HL-60 (cell line): ENCODE measurements at regions not wholly inside any gene's neighbourhood (a gene's known extent, or its start where the extent isn't known, plus 50 kb on each side); places are given as distances from the start of the nearest gene placed in this dataset.

Experiments
- DNase-seq, 2 experiments: peaks; one replicate each; pipeline ENCODE4 v3.0.0-alpha.2; 2010 to 2020; ENCODE audit warnings: low read depth in 1 of 2, low spot score in 1 of 2
- H3K27ac ChIP-seq: fragments of 250-450 bp; sonication (Bioruptor Pico); replicated peaks from 2 replicates; pipeline ENCODE4 v1.5.1; 2020; ENCODE audit warnings: mild to moderate bottlenecking, moderate library complexity
- H3K27me3 ChIP-seq: fragments of 250-450 bp; sonication (Bioruptor Pico); 2 replicates; pipeline ENCODE4 v1.5.1; 2021; ENCODE audit warnings: mild to moderate bottlenecking, moderate library complexity; ENCODE audit not compliant: insufficient read depth, poor library complexity, severe bottlenecking
- H3K4me3 ChIP-seq: replicated peaks from 2 replicates; pipeline ENCODE4 v1.5.1; 2011; ENCODE audit warnings: mild to moderate bottlenecking, control low read depth, low read length; ENCODE audit not compliant: insufficient read depth
- GABPA ChIP-seq: IDR thresholded peaks from 2 replicates; pipeline ENCODE4 v1.6.1; 2012; ENCODE audit warnings: low read depth
- POLR2AphosphoS5 ChIP-seq: IDR thresholded peaks from 2 replicates; pipeline ENCODE4 v1.6.1; 2012; ENCODE audit warnings: low read depth
- SPI1 ChIP-seq: IDR thresholded peaks from 2 replicates; pipeline ENCODE4 v1.6.1; 2012; ENCODE audit warnings: low read depth, mild to moderate bottlenecking, borderline replicate concordance
- TF ChIP-seq, protein P1 (sequence below): IDR thresholded peaks from one replicate; pipeline ENCODE4 v1.5.1; 2011; ENCODE audit warnings: low read length, control low read depth, inconsistent platforms; ENCODE audit not compliant: insufficient read depth
- TF ChIP-seq, protein P2 (sequence below): IDR thresholded peaks from 2 replicates; pipeline ENCODE4 v1.6.1; 2012; ENCODE audit warnings: low read depth; ENCODE audit not compliant: insufficient replicate concordance

DNA sequence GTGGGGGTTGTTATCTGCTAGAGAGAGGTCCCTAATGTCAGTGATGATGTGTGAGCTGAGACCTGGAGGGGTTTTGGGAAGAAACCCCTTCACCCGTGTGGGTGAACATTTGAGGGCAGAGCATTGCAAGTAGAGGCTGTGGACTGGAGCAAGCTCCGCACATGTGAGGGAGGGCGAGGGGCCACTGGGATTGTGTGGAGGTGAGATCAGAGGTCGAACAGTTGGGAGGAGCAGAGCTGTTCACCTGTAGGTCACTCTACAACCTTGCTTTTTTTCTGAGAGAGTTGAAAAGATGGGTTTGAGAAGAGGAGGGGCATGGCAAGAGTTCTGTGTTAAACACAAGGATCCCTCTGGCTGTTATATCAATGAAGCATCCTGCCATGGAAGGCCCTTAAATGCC lies 480.4 kb upstream of the ZNF608 start:
- no peak overlapping the region for H3K27ac ChIP-seq
- H3K4me3 ChIP-seq: no peak overlapping the region
- TF ChIP-seq, protein P1, sequence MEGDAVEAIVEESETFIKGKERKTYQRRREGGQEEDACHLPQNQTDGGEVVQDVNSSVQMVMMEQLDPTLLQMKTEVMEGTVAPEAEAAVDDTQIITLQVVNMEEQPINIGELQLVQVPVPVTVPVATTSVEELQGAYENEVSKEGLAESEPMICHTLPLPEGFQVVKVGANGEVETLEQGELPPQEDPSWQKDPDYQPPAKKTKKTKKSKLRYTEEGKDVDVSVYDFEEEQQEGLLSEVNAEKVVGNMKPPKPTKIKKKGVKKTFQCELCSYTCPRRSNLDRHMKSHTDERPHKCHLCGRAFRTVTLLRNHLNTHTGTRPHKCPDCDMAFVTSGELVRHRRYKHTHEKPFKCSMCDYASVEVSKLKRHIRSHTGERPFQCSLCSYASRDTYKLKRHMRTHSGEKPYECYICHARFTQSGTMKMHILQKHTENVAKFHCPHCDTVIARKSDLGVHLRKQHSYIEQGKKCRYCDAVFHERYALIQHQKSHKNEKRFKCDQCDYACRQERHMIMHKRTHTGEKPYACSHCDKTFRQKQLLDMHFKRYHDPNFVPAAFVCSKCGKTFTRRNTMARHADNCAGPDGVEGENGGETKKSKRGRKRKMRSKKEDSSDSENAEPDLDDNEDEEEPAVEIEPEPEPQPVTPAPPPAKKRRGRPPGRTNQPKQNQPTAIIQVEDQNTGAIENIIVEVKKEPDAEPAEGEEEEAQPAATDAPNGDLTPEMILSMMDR: no peak
- TF ChIP-seq, protein P2, sequence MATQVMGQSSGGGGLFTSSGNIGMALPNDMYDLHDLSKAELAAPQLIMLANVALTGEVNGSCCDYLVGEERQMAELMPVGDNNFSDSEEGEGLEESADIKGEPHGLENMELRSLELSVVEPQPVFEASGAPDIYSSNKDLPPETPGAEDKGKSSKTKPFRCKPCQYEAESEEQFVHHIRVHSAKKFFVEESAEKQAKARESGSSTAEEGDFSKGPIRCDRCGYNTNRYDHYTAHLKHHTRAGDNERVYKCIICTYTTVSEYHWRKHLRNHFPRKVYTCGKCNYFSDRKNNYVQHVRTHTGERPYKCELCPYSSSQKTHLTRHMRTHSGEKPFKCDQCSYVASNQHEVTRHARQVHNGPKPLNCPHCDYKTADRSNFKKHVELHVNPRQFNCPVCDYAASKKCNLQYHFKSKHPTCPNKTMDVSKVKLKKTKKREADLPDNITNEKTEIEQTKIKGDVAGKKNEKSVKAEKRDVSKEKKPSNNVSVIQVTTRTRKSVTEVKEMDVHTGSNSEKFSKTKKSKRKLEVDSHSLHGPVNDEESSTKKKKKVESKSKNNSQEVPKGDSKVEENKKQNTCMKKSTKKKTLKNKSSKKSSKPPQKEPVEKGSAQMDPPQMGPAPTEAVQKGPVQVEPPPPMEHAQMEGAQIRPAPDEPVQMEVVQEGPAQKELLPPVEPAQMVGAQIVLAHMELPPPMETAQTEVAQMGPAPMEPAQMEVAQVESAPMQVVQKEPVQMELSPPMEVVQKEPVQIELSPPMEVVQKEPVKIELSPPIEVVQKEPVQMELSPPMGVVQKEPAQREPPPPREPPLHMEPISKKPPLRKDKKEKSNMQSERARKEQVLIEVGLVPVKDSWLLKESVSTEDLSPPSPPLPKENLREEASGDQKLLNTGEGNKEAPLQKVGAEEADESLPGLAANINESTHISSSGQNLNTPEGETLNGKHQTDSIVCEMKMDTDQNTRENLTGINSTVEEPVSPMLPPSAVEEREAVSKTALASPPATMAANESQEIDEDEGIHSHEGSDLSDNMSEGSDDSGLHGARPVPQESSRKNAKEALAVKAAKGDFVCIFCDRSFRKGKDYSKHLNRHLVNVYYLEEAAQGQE: no peak
- TF ChIP-seq GABPA (no peak), POLR2AphosphoS5 (no peak), SPI1 (no peak)
- H3K27me3 ChIP-seq: no peaks in the 10 kb centered on the region
- no peak for DNase-seq

DNA sequence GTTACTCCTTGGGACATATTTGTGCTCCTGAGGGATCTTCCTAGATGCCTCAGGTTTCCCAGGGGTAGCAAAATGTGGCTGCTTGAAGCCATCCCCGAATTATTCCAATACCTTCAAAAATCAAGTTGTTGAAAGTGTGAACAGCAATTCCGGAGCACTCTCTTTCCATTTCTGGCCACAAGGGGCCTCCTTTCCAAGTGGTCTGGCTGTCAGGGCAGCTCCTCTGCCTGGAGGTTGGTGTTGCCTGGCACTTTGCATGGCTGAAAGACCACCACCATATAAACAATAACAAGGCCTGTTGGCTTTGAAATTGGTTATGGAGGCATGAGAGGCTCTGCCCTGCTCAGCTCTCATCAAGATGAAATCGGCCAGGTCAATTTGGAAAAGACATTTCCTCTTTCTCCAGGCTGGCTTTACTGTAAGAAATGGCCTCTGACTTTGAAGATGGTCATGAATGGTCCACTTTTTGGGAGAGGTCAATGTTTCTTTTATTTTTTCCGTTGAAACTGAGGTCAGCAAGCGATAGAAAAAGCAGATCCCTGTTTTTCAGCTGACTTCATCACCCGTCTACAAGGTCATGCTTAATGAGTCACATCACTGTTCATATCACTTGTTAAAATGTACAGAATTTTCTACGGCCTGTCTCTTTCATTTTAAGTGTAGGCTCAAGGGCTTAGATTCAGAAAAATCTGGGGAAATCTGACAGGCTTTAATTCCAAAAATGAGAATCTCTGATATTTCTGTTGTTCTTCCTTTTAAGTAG lies 481.1 kb upstream of the ZNF608 start:
- H3K27ac ChIP-seq: no peak overlapping the region
- no peak for DNase-seq
- no peak overlapping the region for H3K4me3 ChIP-seq
- no peaks in the 10 kb centered on the region for H3K27me3 ChIP-seq
- TF ChIP-seq POLR2AphosphoS5 (no peak), SPI1 (no peak)
- TF ChIP-seq, protein P2: no peak
- TF ChIP-seq, protein P1: no peak

DNA sequence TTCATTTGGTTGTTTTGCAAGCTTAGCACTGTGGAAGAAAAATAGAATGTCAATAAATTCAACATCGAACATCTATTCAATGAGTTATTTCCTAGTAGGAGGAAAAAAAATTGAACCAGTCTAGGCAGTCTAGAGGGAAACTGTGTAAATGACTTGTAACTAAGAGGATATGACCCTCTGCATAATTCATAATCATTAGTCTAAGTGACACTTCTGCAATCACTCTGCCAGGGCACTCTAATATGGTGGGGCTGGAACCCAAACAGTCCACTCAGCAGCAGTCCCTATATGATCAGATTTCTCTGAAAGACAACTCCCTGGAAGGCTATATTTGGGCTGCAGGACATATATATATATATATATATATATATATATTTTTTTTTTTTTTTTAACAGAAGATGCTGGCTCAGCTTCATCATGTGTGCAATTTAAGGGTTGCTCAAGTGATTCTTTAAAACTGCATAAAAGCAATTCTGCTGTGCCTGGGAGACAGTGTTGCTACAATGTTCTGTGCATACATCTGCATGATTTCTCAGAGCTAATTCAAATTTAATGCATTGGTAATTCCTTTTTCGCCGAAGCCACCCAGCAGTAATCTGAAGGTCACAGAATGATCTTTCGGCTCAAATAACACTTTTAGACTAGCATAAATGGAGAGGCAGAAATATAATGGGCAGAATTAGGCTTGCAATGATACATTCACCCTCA lies 482.1 kb upstream of the ZNF608 start:
- Histone ChIP-seq H3K4me3 (no peak overlapping the region), H3K27me3 (no peaks in the 10 kb centered on the region), H3K27ac (no peak overlapping the region)
- TF ChIP-seq SPI1 (no peak), POLR2AphosphoS5 (no peak), GABPA (no peak)
- TF ChIP-seq, protein P1: no peak
- TF ChIP-seq, protein P2: no peak
- no peak for DNase-seq
